ENCODE measurements at regions not wholly inside any gene's neighbourhood (a gene's known extent, or its start where the extent isn't known, plus 50 kb on each side); places are given as distances from the start of the nearest gene placed in this dataset.

GRCh38 chr9:31114346-31114745 lies 1270.1 kb upstream of the ACO1 start:
- TF ChIP-seq CTCF (conservative IDR thresholded peaks at IDR 0.05) = no peak
- no peaks in the 10 kb centered on the region for H3K79me2 ChIP-seq (ENCODE audit: insufficient read depth, low read length)
- H3K4me1 ChIP-seq (ENCODE audit: insufficient read depth, low read length) = no peaks in the 10 kb centered on the region
- no peak overlapping the region for H3K27ac Mint-ChIP-seq
- no CpG with 5 or more reads among the region's 1 CpG for WGBS (ENCODE audit: extremely low coverage, insufficient read length, low lambda C conversion rate)
- no peak overlapping the region for H4K5ac ChIP-seq (ENCODE audit: insufficient read length, low read depth, low read length)
- H2BK12ac ChIP-seq (ENCODE audit: insufficient read length, low read depth, low read length) = no peak overlapping the region
- no peaks in the 10 kb centered on the region for H3K27me3 ChIP-seq (ENCODE audit: insufficient read depth, low read length)
- no peak overlapping the region for H3K23ac ChIP-seq (ENCODE audit: insufficient read length, low read depth, low read length)
- no peak overlapping the region for H3K4me3 Mint-ChIP-seq
- H4K8ac ChIP-seq (replicated peaks; ENCODE audit: insufficient read length, low read depth, low read length) = no peak overlapping the region
- H3K4ac ChIP-seq (ENCODE audit: low read depth, low read length) = no peak overlapping the region
- no peaks in the 10 kb centered on the region for H3K9me3 ChIP-seq (ENCODE audit: control insufficient read depth, low read depth, low read length)
- no peak overlapping the region for H4K91ac ChIP-seq (ENCODE audit: insufficient read length, low read depth, low read length)
- H3K9me3 Mint-ChIP-seq = no peaks in the 10 kb centered on the region; a peak in 1 of 5 replicates
- no peaks in the 10 kb centered on the region for H4K20me1 ChIP-seq (ENCODE audit: control insufficient read depth, insufficient read depth, insufficient read length)
- no peak overlapping the region for H2BK120ac ChIP-seq (ENCODE audit: low read depth, low read length, poor library complexity, severe bottlenecking)
- H3T11ph ChIP-seq (ENCODE audit: low read length) = no peak overlapping the region
- H3K27me3 Mint-ChIP-seq (ENCODE audit: low read depth) = no peaks in the 10 kb centered on the region
- no peak overlapping the region for H3K4me2 ChIP-seq (ENCODE audit: insufficient read depth, insufficient read length, low read length)
- H3K9ac ChIP-seq (ENCODE audit: extremely low read depth, insufficient read length, low read length) = no peak overlapping the region
- no peaks in the 10 kb centered on the region for H3K23me2 ChIP-seq (ENCODE audit: insufficient read length, low read depth, low read length, poor library complexity, severe bottlenecking)
- no peak for DNase-seq
- H2BK5ac ChIP-seq (ENCODE audit: insufficient read length, low read length) = no peak overlapping the region
- no peaks in the 10 kb centered on the region for H3K79me1 ChIP-seq (ENCODE audit: insufficient read depth, low read depth, low read length, poor library complexity, severe bottlenecking)
- no peak overlapping the region for H2BK15ac ChIP-seq (ENCODE audit: low read depth, low read length)
- H3K18ac ChIP-seq (ENCODE audit: insufficient read length, low read depth, low read length) = no peak overlapping the region
- H3K36me3 Mint-ChIP-seq (ENCODE audit: insufficient read depth in 1 of 3, low read depth in 3 of 3) = no peaks in the 10 kb centered on the region; a peak in 1 of 7 replicates
- no peak overlapping the region for H3K14ac ChIP-seq (ENCODE audit: insufficient read depth, low read length)
- no peak overlapping the region for H2BK20ac ChIP-seq (ENCODE audit: low read depth, low read length, poor library complexity, severe bottlenecking)
- no peak overlapping the region for H2AK5ac ChIP-seq (ENCODE audit: insufficient read length, low read length)
- H2AFZ ChIP-seq (ENCODE audit: low read length) = no peak overlapping the region
- H3K27ac ChIP-seq (ENCODE audit: insufficient read length, low read depth, low read length) = no peak overlapping the region
- no peaks in the 10 kb centered on the region for H3K4me1 Mint-ChIP-seq
- H3K56ac ChIP-seq (ENCODE audit: insufficient read length, low read depth, low read length) = no peak overlapping the region

Measured in H9 (cell line).